GM12878 (cell line): ENCODE measurements at regions not wholly inside any gene's neighbourhood (a gene's known extent, or its start where the extent isn't known, plus 50 kb on each side); places are given as distances from the start of the nearest gene placed in this dataset.

Experiments
- ATAC-seq: fragments of 200-7000 bp; cut with Tn5 transposase; 3 replicates; pipeline ENCODE4 v1.9.1; 2020; ENCODE audit warnings: mild to moderate bottlenecking, moderate library complexity
- BruUV-seq: library from RNA; stranded (reverse); fragments of 400-500 nt; replicated peaks from 2 replicates; lab custom pipeline; 2021; lab: Mats Ljungman, UMichigan
- CTCF ChIA-PET: fragments of 300-600 bp; sonication (Branson Sonifier 250); formaldehyde crosslinking; extraction: SDS; loops from one replicate; lab custom pipeline; 2021; ENCODE audit warnings: inconsistent platforms; lab: Yijun Ruan, JAX
- POLR2A ChIA-PET: fragments of 350-600 bp; formaldehyde crosslinking; extraction: SDS; loops from one replicate; lab custom pipeline; 2021; ENCODE audit warnings: inconsistent platforms; lab: Charles Lee
- RAD21 ChIA-PET: fragments of 300-600 bp; sonication (Branson Sonifier 250); formaldehyde crosslinking; loops from one replicate; lab custom pipeline; 2023; ENCODE audit warnings: antibody characterized with exemption; ENCODE audit not compliant: unreplicated experiment; lab: Charles Lee
- SMC1A ChIA-PET: fragments of 300-600 bp; sonication (Branson Sonifier 250); formaldehyde crosslinking; loops from one replicate; lab custom pipeline; 2023; ENCODE audit not compliant: unreplicated experiment, uncharacterized antibody; lab: Charles Lee
- DNase-seq: peaks from one replicate; pipeline ENCODE4 v3.0.0-alpha.2; 2011; ENCODE audit warnings: low read depth, low spot score
- FAIRE-seq: peaks from 3 replicates; lab custom pipeline; 2011; peaks lifted over from hg19 to GRCh38; lab: Jason Lieb, UNC
- H2AFZ ChIP-seq: 2 replicates; pipeline ENCODE4 v1.6.0; 2011; ENCODE audit warnings: low read depth, low read length, control low read depth; ENCODE audit not compliant: control insufficient read depth
- H3K27ac ChIP-seq: 2 replicates; pipeline ENCODE4 v1.5.1; 2011; ENCODE audit warnings: control low read depth; ENCODE audit not compliant: control insufficient read depth, insufficient read depth
- H3K27me3 ChIP-seq, 2 experiments: replicated peaks in 1 of 2; 2 replicates each; pipeline versions ENCODE4 v1.6.0 to v1.6.1; 2011; ENCODE audit warnings: low read length in 1 of 2; ENCODE audit not compliant: control insufficient read depth in 2 of 2, insufficient read depth in 2 of 2
- H3K36me3 ChIP-seq, 2 experiments: 2 replicates each; pipeline ENCODE4 v1.5.1; 2011; ENCODE audit warnings: low read length in 1 of 2; ENCODE audit not compliant: control insufficient read depth in 2 of 2, insufficient read depth in 2 of 2
- H3K4me1 ChIP-seq: 2 replicates; pipeline ENCODE4 v1.6.1; 2011; ENCODE audit warnings: mild to moderate bottlenecking, low read length, moderate library complexity, mixed read lengths; ENCODE audit not compliant: control insufficient read depth, insufficient read depth
- H3K4me2 ChIP-seq: 2 replicates; pipeline ENCODE4 v1.6.0; 2011; ENCODE audit warnings: control low read depth; ENCODE audit not compliant: control insufficient read depth, insufficient read depth
- H3K4me3 ChIP-seq: fragments of 200-600 bp; sonication (generic); 2 replicates; pipeline ENCODE4 v1.5.1; 2016
- H3K79me2 ChIP-seq: 2 replicates; pipeline ENCODE4 v1.6.0; 2011; ENCODE audit warnings: low read length; ENCODE audit not compliant: control insufficient read depth, insufficient read depth
- H3K9ac ChIP-seq: 2 replicates; pipeline ENCODE4 v1.8.0; 2011; ENCODE audit warnings: low read length, control low read depth, mixed read lengths; ENCODE audit not compliant: control insufficient read depth, insufficient read depth
- H3K9me3 ChIP-seq: replicated peaks from 3 replicates; pipeline ENCODE4 v1.5.1; 2011; ENCODE audit warnings: mild to moderate bottlenecking, low read length; ENCODE audit not compliant: control insufficient read depth, insufficient read depth
- H4K20me1 ChIP-seq: 2 replicates; pipeline ENCODE4 v1.6.0; 2011; ENCODE audit not compliant: control insufficient read depth, insufficient read depth
- CHD2 ChIP-seq: IDR thresholded peaks from 2 replicates; pipeline ENCODE4 v1.6.1; 2011; ENCODE audit warnings: low read depth, low read length, improper control_type of control experiment, borderline replicate concordance
- DPF2 ChIP-seq: fragments of 450-650 bp; IDR thresholded peaks from 2 replicates; pipeline ENCODE4 v1.6.1; 2017; ENCODE audit warnings: mild to moderate bottlenecking
- HDAC6 ChIP-seq: fragments of 200-600 bp; sonication (generic); IDR thresholded peaks from one replicate; pipeline ENCODE4 v1.8.0; 2017; ENCODE audit warnings: antibody characterized with exemption; ENCODE audit not compliant: unreplicated experiment
- NFYA ChIP-seq: IDR thresholded peaks from 2 replicates; pipeline ENCODE4 v1.6.1; 2011; ENCODE audit warnings: low read depth, mild to moderate bottlenecking, low read length, improper control_type of control experiment, borderline replicate concordance
- NR2C1 ChIP-seq: fragments of 450-650 bp; IDR thresholded peaks from 2 replicates; pipeline ENCODE4 v1.6.1; 2017; ENCODE audit warnings: antibody characterized with exemption, mild to moderate bottlenecking, moderate library complexity
- NR2C2 ChIP-seq: IDR thresholded peaks from 2 replicates; pipeline ENCODE4 v1.6.1; 2011; ENCODE audit warnings: borderline replicate concordance, low read depth; ENCODE audit not compliant: control insufficient read depth, insufficient read length
- POLR2A ChIP-seq: IDR thresholded peaks from 2 replicates; pipeline ENCODE4 v1.6.1; 2011; ENCODE audit warnings: low read depth, mild to moderate bottlenecking, low read length
- SMAD1 ChIP-seq: fragments of 450-650 bp; IDR thresholded peaks from 2 replicates; pipeline ENCODE4 v1.6.1; 2018; ENCODE audit warnings: mild to moderate bottlenecking, low read depth; ENCODE audit not compliant: partially characterized antibody
- SMARCA5 ChIP-seq: fragments of 450-650 bp; IDR thresholded peaks from 2 replicates; pipeline ENCODE4 v1.6.1; 2017; ENCODE audit warnings: mild to moderate bottlenecking
- STAT3 ChIP-seq: IDR thresholded peaks from 2 replicates; pipeline ENCODE4 v1.6.1; 2011; ENCODE audit warnings: low read depth, low read length, improper control_type of control experiment
- SUZ12 ChIP-seq: fragments of 200-600 bp; sonication (generic); IDR thresholded peaks from one replicate; pipeline ENCODE4 v1.6.1; 2018; ENCODE audit warnings: antibody characterized with exemption, mild to moderate bottlenecking; ENCODE audit not compliant: unreplicated experiment
- TARDBP ChIP-seq: IDR thresholded peaks from 2 replicates; pipeline ENCODE4 v1.6.1; 2016; ENCODE audit warnings: borderline replicate concordance
- TCF3 ChIP-seq: IDR thresholded peaks from 2 replicates; pipeline ENCODE4 v1.6.1; 2012; ENCODE audit warnings: low read depth, mild to moderate bottlenecking, low read length, borderline replicate concordance; ENCODE audit not compliant: insufficient read depth
- TCF7 ChIP-seq: IDR thresholded peaks from 2 replicates; pipeline ENCODE4 v1.6.1; 2014; ENCODE audit warnings: antibody characterized with exemption, borderline replicate concordance
- YY1 ChIP-seq: IDR thresholded peaks from 2 replicates; pipeline ENCODE4 v1.6.1; 2011; ENCODE audit warnings: low read depth, mild to moderate bottlenecking, low read length
- ZNF384 ChIP-seq: IDR thresholded peaks from 2 replicates; pipeline ENCODE4 v1.6.1; 2012; ENCODE audit warnings: low read depth, mild to moderate bottlenecking, low read length, improper control_type of control experiment, borderline replicate concordance
- ZNF622 ChIP-seq: fragments of 450-650 bp; IDR thresholded peaks from 2 replicates; pipeline ENCODE4 v1.6.1; 2017; ENCODE audit warnings: mild to moderate bottlenecking, inconsistent platforms
- WGBS: methylation state at CpG from one replicate; pipeline ENCODE4 v1.1.6; 2016; ENCODE audit warnings: low lambda C conversion rate; ENCODE audit not compliant: insufficient replicate concordance, insufficient coverage; ENCODE audit errors: missing lambda C conversion rate; 5-methylcytosine and 5-hydroxymethylcytosine counted together
- in situ Hi-C: fragments of 300-500 bp; cut with MboI; formaldehyde crosslinking; loops from 9 replicates; pipeline ENCODE4 v1.14.3; 2018; ENCODE audit warnings: mixed read lengths
- intact Hi-C: fragments of 100-400 bp; cut with micrococcal nuclease; formaldehyde crosslinking; loops from one replicate; pipeline ENCODE4 v1.14.2; 2022; ENCODE audit not compliant: unreplicated experiment
- TF ChIP-seq, protein P1 (sequence below): fragments of 450-650 bp; IDR thresholded peaks from 2 replicates; pipeline ENCODE4 v1.6.1; 2017; ENCODE audit warnings: mild to moderate bottlenecking
- TF ChIP-seq, protein P2 (sequence below): fragments of 150-350 bp; IDR thresholded peaks from 2 replicates; pipeline ENCODE4 v1.6.1; 2016; ENCODE audit warnings: low read depth, low read length
- TF ChIP-seq, protein P3 (sequence below): IDR thresholded peaks from 2 replicates; pipeline ENCODE4 v1.6.1; 2011; ENCODE audit warnings: borderline replicate concordance, low read depth, mild to moderate bottlenecking, moderate library complexity, mixed read lengths, low read length; ENCODE audit not compliant: insufficient read depth; ENCODE audit errors: extremely low read length

DNA sequence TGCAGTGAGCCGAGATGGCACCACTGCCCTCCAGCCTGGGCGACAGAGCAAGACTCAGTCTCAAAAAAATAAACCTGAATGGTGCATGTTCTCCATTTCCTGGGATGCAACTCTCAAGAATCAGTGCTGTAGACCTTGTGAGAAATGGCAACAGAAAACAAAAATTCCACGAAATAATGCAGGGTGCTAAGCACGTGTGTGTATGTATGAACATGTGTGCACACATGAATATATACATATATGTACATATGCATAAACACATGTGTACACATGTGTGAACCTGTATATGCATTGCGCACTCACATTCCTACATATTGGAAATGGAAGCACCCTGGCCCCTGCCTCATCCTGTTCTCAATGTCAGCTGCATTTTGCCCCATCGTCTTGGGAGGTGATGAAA, 548.5 kb downstream of the TCERG1L start (continued):
- TF ChIP-seq, protein P1, sequence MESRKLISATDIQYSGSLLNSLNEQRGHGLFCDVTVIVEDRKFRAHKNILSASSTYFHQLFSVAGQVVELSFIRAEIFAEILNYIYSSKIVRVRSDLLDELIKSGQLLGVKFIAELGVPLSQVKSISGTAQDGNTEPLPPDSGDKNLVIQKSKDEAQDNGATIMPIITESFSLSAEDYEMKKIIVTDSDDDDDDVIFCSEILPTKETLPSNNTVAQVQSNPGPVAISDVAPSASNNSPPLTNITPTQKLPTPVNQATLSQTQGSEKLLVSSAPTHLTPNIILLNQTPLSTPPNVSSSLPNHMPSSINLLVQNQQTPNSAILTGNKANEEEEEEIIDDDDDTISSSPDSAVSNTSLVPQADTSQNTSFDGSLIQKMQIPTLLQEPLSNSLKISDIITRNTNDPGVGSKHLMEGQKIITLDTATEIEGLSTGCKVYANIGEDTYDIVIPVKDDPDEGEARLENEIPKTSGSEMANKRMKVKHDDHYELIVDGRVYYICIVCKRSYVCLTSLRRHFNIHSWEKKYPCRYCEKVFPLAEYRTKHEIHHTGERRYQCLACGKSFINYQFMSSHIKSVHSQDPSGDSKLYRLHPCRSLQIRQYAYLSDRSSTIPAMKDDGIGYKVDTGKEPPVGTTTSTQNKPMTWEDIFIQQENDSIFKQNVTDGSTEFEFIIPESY: no peak
- TF ChIP-seq SMAD1: no peak
- no peak for TF ChIP-seq YY1
- TF ChIP-seq SUZ12: no peak
- no peak for TF ChIP-seq DPF2

DNA sequence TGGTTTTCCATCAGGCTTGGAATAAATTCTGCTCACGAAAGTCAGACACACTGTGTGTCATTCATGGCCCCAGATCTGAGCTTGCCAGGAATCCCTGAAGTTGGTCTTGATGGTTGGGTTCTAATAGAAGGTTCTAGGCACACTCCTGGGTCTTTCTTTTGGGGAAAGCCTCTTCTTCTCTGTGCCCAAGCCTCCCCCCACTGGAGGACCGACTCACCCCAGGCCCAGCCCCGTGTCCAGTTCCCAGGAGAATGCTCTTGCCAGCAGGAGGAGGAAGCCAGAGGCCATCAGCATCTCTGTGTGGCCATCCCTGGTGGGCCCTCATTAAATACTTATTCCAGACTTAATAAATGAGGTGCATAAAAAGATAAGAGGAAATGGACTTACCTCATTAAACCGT, 548.0 kb downstream of the TCERG1L start:
- Histone ChIP-seq H3K4me1 (no peaks in the 10 kb centered on the region), H4K20me1 (no peaks in the 10 kb centered on the region), H3K4me3 (no peak overlapping the region), H3K9ac (no peak overlapping the region), H3K27ac (no peak overlapping the region), H3K4me2 (no peak overlapping the region), H2AFZ (no peak overlapping the region), H3K36me3 (no peaks in the 10 kb centered on the region), H3K79me2 (no peaks in the 10 kb centered on the region), H3K27me3 (no peaks in the 10 kb centered on the region), H3K9me3 (no peaks in the 10 kb centered on the region)
- WGBS: 18% methylated on average over 4 of the region's 4 CpGs
- FAIRE-seq (no peak), DNase-seq (no peak), ATAC-seq (no peak)
- POLR2A ChIA-PET: no interaction called here
- SMC1A ChIA-PET: no interaction called here
- CTCF ChIA-PET: no interaction called here
- in situ Hi-C loops: no loop called here
- no TSS peak for BruUV-seq
- RAD21 ChIA-PET: no interaction called here
- intact Hi-C loops: no loop called here
- TF ChIP-seq TCF3 (no peak), ZNF622 (no peak), STAT3 (no peak), NR2C1 (no peak), NR2C2 (no peak), TARDBP (no peak), CHD2 (no peak), YY1 (no peak), SMARCA5 (no peak), NFYA (no peak), HDAC6 (no peak), POLR2A (no peak), TCF7 (no peak), ZNF384 (no peak)
- TF ChIP-seq, protein P2, sequence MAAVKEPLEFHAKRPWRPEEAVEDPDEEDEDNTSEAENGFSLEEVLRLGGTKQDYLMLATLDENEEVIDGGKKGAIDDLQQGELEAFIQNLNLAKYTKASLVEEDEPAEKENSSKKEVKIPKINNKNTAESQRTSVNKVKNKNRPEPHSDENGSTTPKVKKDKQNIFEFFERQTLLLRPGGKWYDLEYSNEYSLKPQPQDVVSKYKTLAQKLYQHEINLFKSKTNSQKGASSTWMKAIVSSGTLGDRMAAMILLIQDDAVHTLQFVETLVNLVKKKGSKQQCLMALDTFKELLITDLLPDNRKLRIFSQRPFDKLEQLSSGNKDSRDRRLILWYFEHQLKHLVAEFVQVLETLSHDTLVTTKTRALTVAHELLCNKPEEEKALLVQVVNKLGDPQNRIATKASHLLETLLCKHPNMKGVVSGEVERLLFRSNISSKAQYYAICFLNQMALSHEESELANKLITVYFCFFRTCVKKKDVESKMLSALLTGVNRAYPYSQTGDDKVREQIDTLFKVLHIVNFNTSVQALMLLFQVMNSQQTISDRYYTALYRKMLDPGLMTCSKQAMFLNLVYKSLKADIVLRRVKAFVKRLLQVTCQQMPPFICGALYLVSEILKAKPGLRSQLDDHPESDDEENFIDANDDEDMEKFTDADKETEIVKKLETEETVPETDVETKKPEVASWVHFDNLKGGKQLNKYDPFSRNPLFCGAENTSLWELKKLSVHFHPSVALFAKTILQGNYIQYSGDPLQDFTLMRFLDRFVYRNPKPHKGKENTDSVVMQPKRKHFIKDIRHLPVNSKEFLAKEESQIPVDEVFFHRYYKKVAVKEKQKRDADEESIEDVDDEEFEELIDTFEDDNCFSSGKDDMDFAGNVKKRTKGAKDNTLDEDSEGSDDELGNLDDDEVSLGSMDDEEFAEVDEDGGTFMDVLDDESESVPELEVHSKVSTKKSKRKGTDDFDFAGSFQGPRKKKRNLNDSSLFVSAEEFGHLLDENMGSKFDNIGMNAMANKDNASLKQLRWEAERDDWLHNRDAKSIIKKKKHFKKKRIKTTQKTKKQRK: no peak
- TF ChIP-seq, protein P3, sequence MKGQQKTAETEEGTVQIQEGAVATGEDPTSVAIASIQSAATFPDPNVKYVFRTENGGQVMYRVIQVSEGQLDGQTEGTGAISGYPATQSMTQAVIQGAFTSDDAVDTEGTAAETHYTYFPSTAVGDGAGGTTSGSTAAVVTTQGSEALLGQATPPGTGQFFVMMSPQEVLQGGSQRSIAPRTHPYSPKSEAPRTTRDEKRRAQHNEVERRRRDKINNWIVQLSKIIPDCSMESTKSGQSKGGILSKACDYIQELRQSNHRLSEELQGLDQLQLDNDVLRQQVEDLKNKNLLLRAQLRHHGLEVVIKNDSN: no peak
